ENCODE measurements at regions not wholly inside any gene's neighbourhood (a gene's known extent, or its start where the extent isn't known, plus 50 kb on each side); places are given as distances from the start of the nearest gene placed in this dataset.
"Not testable (repeated sequence)": the region's sequence is repeated elsewhere in the genome, so short reads cannot be mapped to it uniquely, and the experiment has no call there.

DNA sequence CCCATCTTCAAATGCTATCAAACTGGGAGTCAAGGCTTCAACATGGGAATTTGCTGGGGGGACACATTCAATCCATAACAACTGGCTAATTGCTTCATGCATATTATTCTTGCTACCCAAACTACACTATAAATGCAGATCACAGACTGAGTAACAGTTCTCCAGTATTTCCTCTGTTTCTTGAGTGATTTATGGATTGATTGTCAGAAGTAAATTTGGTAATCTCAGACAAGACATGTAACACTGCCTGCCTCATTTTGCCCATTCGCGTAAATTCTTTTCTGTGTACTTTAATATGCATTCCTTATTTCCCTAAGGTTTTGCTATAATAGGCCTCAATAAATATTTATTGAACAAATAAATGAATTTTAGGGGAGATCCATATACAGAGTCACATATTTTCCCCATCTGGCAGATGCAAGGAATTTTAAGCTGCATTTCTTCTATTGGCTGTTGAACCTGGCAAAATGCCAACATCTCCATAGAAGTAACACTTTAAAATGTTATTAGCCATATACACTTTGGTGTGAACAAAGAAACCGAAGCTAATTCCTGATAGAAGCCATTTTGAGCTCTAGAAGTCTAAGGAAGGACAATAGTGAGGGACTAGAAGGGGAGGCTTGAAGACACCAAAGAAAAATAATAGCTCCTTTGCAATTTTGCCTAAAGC, 98.2 kb downstream of the QRSL1 start:
- no peak overlapping the region for H3K27ac ChIP-seq

DNA sequence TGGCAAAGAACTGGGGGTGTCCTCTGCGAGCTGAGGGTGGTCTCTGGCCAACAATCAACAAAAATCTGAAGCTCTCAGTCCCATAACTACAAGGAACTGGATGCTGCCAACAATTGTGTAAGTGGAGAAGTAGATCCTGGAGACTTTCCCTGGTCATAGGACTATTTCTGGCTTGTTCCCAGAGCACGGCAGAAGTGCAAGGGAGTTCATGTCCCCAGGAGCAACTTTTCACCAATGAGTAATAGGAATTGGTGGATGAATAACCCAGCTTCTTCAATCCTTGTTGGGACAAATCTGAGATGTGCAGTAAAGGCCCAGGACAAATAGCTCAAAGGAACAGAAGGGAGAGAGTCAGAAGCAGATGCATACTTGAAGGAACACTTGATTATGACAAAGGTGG, 95.5 kb downstream of the QRSL1 start:
- DNase-seq, result no peak
- no peak overlapping the region for H3K27ac ChIP-seq
- TF ChIP-seq, protein P1, sequence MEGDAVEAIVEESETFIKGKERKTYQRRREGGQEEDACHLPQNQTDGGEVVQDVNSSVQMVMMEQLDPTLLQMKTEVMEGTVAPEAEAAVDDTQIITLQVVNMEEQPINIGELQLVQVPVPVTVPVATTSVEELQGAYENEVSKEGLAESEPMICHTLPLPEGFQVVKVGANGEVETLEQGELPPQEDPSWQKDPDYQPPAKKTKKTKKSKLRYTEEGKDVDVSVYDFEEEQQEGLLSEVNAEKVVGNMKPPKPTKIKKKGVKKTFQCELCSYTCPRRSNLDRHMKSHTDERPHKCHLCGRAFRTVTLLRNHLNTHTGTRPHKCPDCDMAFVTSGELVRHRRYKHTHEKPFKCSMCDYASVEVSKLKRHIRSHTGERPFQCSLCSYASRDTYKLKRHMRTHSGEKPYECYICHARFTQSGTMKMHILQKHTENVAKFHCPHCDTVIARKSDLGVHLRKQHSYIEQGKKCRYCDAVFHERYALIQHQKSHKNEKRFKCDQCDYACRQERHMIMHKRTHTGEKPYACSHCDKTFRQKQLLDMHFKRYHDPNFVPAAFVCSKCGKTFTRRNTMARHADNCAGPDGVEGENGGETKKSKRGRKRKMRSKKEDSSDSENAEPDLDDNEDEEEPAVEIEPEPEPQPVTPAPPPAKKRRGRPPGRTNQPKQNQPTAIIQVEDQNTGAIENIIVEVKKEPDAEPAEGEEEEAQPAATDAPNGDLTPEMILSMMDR (IDR thresholded peaks at IDR 0.05), result no peak
- TF ChIP-seq POLR2A (IDR thresholded peaks at IDR 0.05), result no peak
- no peaks in the 10 kb centered on the region for H3K9me3 ChIP-seq
- peaks cover 0 to 5% (median 0%) of the 10 kb centered on the region in 4 donors for H3K4me1 ChIP-seq
- H3K27me3 ChIP-seq, result no peaks in the 10 kb centered on the region
- H3K36me3 ChIP-seq, result no peaks in the 10 kb centered on the region
- H3K4me3 ChIP-seq, result no peak overlapping the region

More for the DNA sequence above, 98.2 kb downstream of the QRSL1 start:
- TF ChIP-seq, protein P1 (IDR thresholded peaks at IDR 0.05), result no peak
- no peak for TF ChIP-seq POLR2A (IDR thresholded peaks at IDR 0.05)
- Histone ChIP-seq H3K36me3 (no peaks in the 10 kb centered on the region), H3K4me3 (no peak overlapping the region), H3K27me3 (no peaks in the 10 kb centered on the region), H3K9me3 (no peaks in the 10 kb centered on the region), H3K4me1 (peaks cover 0 to 5% (median 0%) of the 10 kb centered on the region in 4 donors)
- no peak for DNase-seq

DNA sequence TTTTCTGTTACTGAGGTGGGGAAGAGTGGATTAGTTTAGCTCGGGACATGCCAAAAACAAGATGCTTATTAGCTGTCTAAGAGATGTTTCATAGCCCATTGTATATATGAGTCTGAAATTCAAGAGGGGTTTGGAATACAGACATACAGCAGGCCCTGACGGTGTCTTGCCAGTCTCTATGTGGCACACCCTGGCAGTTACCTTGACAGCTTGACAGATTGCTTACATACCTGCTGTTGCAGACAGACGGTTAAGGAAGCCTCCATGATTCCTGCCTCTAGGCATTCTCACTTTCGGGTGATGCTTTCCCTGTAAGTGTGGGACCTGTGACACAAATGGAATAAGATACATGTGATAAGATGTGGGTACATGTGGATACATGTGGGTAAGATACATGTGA, 95.0 kb downstream of the QRSL1 start:
- Histone ChIP-seq H3K9me3 (no peaks in the 10 kb centered on the region), H3K27ac (no peak overlapping the region), H3K4me3 (no peak overlapping the region), H3K27me3 (no peaks in the 10 kb centered on the region), H3K36me3 (no peaks in the 10 kb centered on the region), H3K4me1 (peaks cover 0 to 5% (median 0%) of the 10 kb centered on the region in 4 donors)
- DNase-seq, result no peak
- TF ChIP-seq, protein P1 (IDR thresholded peaks at IDR 0.05), result no peak
- no peak for TF ChIP-seq POLR2A (IDR thresholded peaks at IDR 0.05)

DNA sequence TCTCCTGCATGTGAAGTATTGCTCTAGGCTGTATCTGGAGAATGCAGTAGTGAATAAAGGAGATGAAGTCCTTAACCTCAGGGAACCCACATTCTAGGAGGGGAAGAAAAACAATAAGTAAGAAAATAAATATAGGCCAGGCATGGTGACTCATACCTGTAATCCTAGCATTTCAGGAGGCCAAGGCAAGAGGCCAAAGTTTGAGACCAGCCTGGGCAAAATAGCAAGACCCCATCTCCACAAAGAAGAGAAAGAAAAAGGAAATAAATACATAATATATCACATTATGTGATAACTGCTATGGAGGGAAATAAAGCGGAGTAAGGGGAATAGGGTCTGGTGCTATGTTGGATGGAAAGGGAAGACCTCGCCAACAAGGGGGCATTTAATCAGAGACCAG, 94.0 kb downstream of the QRSL1 start:
- H3K4me1 ChIP-seq, H3K36me3 ChIP-seq, DNase-seq, H3K27me3 ChIP-seq, H3K4me3 ChIP-seq, H3K27ac ChIP-seq, H3K9me3 ChIP-seq: not testable (repeated sequence)

DNA sequence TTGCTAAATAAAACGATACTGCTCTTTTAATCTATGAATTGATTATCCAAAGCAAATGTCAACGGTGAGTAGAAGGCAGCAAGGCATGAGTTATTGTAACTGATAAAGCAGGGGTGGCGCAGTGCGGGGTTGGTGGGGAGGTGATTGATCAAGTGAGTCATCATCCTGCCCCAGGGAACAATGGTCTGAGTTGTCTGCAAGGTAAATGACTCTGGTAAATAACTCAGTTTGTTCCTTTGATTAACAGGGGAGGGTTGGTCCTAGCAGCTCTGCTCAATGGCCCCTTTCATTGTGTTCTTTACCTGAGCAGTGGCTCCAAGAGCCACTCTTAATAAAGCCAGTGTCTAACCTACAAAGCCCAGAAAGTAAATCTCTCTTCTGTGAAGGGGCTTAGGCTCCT, 91.8 kb downstream of the QRSL1 start:
- H3K4me1 ChIP-seq, H3K27ac ChIP-seq, H3K9me3 ChIP-seq, H3K4me3 ChIP-seq, DNase-seq, H3K27me3 ChIP-seq, H3K36me3 ChIP-seq: not testable (repeated sequence)

Small RNAs in the stretch of these regions (small RNA-seq; reads per million reads assigned to genes)
- gene MIR587 (0 reads per million in 2 donors), gene RNU6-117P (0 reads per million in 2 donors)

All from Peyer's patch (tissue), 4 donors.